Endothelial cell of umbilical vein (primary cell): ENCODE measurements at regions not wholly inside any gene's neighbourhood (a gene's known extent, or its start where the extent isn't known, plus 50 kb on each side); places are given as distances from the start of the nearest gene placed in this dataset.

Source experiments
- BruUV-seq: library from RNA; stranded (reverse); fragments of 400-500 nt; replicated peaks from 2 replicates; lab custom pipeline; 2021; lab: Mats Ljungman, UMichigan
- CTCF ChIA-PET: fragments of 300-600, 350-600 bp; sonication (Branson Sonifier 250); formaldehyde crosslinking; loops from one replicate; lab custom pipeline; 2021; ENCODE audit warnings: antibody characterized with exemption, inconsistent platforms; lab: Charles Lee
- POLR2A ChIA-PET: fragments of 300-600, 350-600 bp; sonication (Branson Sonifier 250); formaldehyde crosslinking; loops from one replicate; lab custom pipeline; 2021; ENCODE audit warnings: antibody characterized with exemption, inconsistent platforms; lab: Charles Lee
- DNase-seq: peaks from one replicate; pipeline ENCODE4 v3.0.0-alpha.2; 2011; ENCODE audit warnings: low read depth, low spot score
- FAIRE-seq: peaks from 2 replicates; lab custom pipeline; 2011; peaks lifted over from hg19 to GRCh38; lab: Jason Lieb, UNC
- H2AFZ ChIP-seq: 2 replicates; pipeline ENCODE4 v1.6.0; 2012; ENCODE audit warnings: low read depth, low read length, control low read depth, inconsistent platforms
- H3K27ac ChIP-seq: 2 replicates; pipeline ENCODE4 v1.5.1; 2011; ENCODE audit warnings: low read depth, mild to moderate bottlenecking, control low read depth, low read length, moderate library complexity; ENCODE audit not compliant: insufficient read depth
- H3K27me3 ChIP-seq, 2 experiments: 2 replicates each; pipeline versions ENCODE4 v1.6.0 to v1.6.1; 2011; ENCODE audit warnings: low read length in 2 of 2, mixed read lengths in 1 of 2; ENCODE audit not compliant: control insufficient read depth in 2 of 2, insufficient read depth in 2 of 2
- H3K36me3 ChIP-seq, 2 experiments: 2 replicates in 1 of 2; 3 replicates in 1 of 2; pipeline ENCODE4 v1.5.1; 2011; ENCODE audit warnings: low read length in 2 of 2, mild to moderate bottlenecking in 1 of 2, moderate library complexity in 1 of 2; ENCODE audit not compliant: control insufficient read depth in 2 of 2, insufficient read depth in 2 of 2; ENCODE audit errors: extremely low read depth in 1 of 2
- H3K4me1 ChIP-seq: 3 replicates; pipeline ENCODE4 v1.5.1; 2011; ENCODE audit warnings: mild to moderate bottlenecking, low read length; ENCODE audit not compliant: control insufficient read depth, insufficient read depth; ENCODE audit errors: extremely low read depth
- H3K4me2 ChIP-seq: 2 replicates; pipeline ENCODE4 v1.6.1; 2011; ENCODE audit warnings: low read length, control low read depth, mixed read lengths; ENCODE audit not compliant: insufficient read depth
- H3K4me3 ChIP-seq, 3 experiments: fragments of 200-600 bp in 1 of 3; sonication (generic), shearing (Covaris generic) in 1 of 3; replicated peaks in 1 of 3; 2 replicates each; pipeline ENCODE4 v1.5.1; 2011 to 2016; ENCODE audit warnings: control low read depth in 3 of 3, low read length in 3 of 3, mild to moderate bottlenecking in 2 of 3, inconsistent platforms in 1 of 3, low read depth in 1 of 3, moderate library complexity in 1 of 3; ENCODE audit not compliant: insufficient read depth in 1 of 3
- H3K79me2 ChIP-seq: 2 replicates; pipeline ENCODE4 v1.6.0; 2012; ENCODE audit warnings: low read length, inconsistent platforms; ENCODE audit not compliant: control insufficient read depth, insufficient read depth
- H3K9ac ChIP-seq: replicated peaks from 2 replicates; pipeline ENCODE3; 2011; ENCODE audit warnings: low read length, control low read depth; ENCODE audit not compliant: insufficient read depth; ENCODE audit errors: extremely low read depth
- H3K9me1 ChIP-seq: replicated peaks from 3 replicates; pipeline ENCODE4 v1.6.0; 2011; ENCODE audit warnings: mild to moderate bottlenecking, low read length; ENCODE audit not compliant: control insufficient read depth, insufficient read depth; ENCODE audit errors: extremely low read depth
- H3K9me3 ChIP-seq: replicated peaks from 2 replicates; pipeline ENCODE4 v1.5.1; 2012; ENCODE audit warnings: low read length, inconsistent platforms; ENCODE audit not compliant: control insufficient read depth, insufficient read depth
- H4K20me1 ChIP-seq: replicated peaks from 2 replicates; pipeline ENCODE3; 2011; ENCODE audit warnings: mild to moderate bottlenecking, low read length; ENCODE audit not compliant: control insufficient read depth, insufficient read depth; ENCODE audit errors: extremely low read depth
- CTCF ChIP-seq, 2 donors: IDR thresholded peaks; 1 replicate in 1 of 2; 2 replicates in 1 of 2; pipeline ENCODE4 v1.5.1; 2011; ENCODE audit warnings: low read length in 2 of 2, mild to moderate bottlenecking in 2 of 2, moderate library complexity in 2 of 2, control low read depth in 1 of 2, inconsistent platforms in 1 of 2, low read depth in 1 of 2; ENCODE audit not compliant: insufficient read depth in 1 of 2; ENCODE audit errors: extremely low read depth in 1 of 2
- EZH2 ChIP-seq: IDR thresholded peaks from 2 replicates; pipeline ENCODE4 v1.6.1; 2012; ENCODE audit warnings: borderline replicate concordance, low read depth, mild to moderate bottlenecking, moderate library complexity, low read length, inconsistent platforms; ENCODE audit not compliant: severe bottlenecking
- FOS ChIP-seq: IDR thresholded peaks from 2 replicates; pipeline ENCODE4 v1.6.1; 2011; ENCODE audit warnings: mild to moderate bottlenecking, low read length, moderate library complexity, borderline replicate concordance; ENCODE audit not compliant: insufficient read depth
- MAX ChIP-seq: IDR thresholded peaks from 2 replicates; pipeline ENCODE4 v1.6.1; 2011; ENCODE audit not compliant: insufficient read depth, insufficient read length
- MYC ChIP-seq: IDR thresholded peaks from one replicate; pipeline ENCODE4 v1.6.1; 2011; ENCODE audit warnings: mild to moderate bottlenecking, low read depth, low read length
- POLR2A ChIP-seq: IDR thresholded peaks from 2 replicates; pipeline ENCODE4 v1.6.1; 2012; ENCODE audit warnings: low read depth, mild to moderate bottlenecking, control low read depth, low read length
- POLR2AphosphoS5 ChIP-seq: IDR thresholded peaks from 2 replicates; pipeline ENCODE4 v1.6.1; 2012; ENCODE audit warnings: low read depth, mild to moderate bottlenecking, control low read depth, low read length, moderate library complexity; ENCODE audit not compliant: insufficient read depth
- dilution Hi-C: fragments of 300-500 bp; cut with MboI; formaldehyde crosslinking; loops from one replicate; pipeline ENCODE4 v1.15.0; 2019; ENCODE audit warnings: low sequenced_read_pairs; ENCODE audit not compliant: extremely low pct_ligation_motif_present
- intact Hi-C: fragments of 100-400 bp; cut with micrococcal nuclease; formaldehyde crosslinking; loops from one replicate; pipeline ENCODE4 v1.10.0; 2022

GRCh38 chr6:168171673-168172353 is 92.8 kb upstream of the FRMD1 start:
- Histone ChIP-seq H3K4me3 (no peak overlapping the region), H3K4me2 (no peak overlapping the region), H4K20me1 (no peaks in the 10 kb centered on the region), H3K4me1 (no peaks in the 10 kb centered on the region), H3K9me3 (peaks cover 2% of the 10 kb centered on the region), H2AFZ (no peak overlapping the region), H3K9ac (no peak overlapping the region), H3K27me3 (no peaks in the 10 kb centered on the region), H3K9me1 (no peaks in the 10 kb centered on the region), H3K27ac (no peak overlapping the region), H3K79me2 (no peaks in the 10 kb centered on the region), H3K36me3 (no peaks in the 10 kb centered on the region)
- no peak for FAIRE-seq
- no peak for DNase-seq
- intact Hi-C loops: no loop called here
- TF ChIP-seq FOS (no peak), MYC (no peak), CTCF (IDR thresholded peaks at IDR 0.05; ENCODE audit: extremely low read depth in 1 of 2, insufficient read depth in 1 of 2, low read depth in 1 of 2, low read length in 2 of 2) (no peak), POLR2A (no peak), POLR2AphosphoS5 (no peak), MAX (no peak), EZH2 (no peak)
- no TSS peak for BruUV-seq
- POLR2A ChIA-PET: no interaction called here
- dilution Hi-C loops: no loop called here
- CTCF ChIA-PET: no interaction called here
